HG02885 (cell line): ENCODE measurements at regions not wholly inside any gene's neighbourhood (a gene's known extent, or its start where the extent isn't known, plus 50 kb on each side); places are given as distances from the start of the nearest gene placed in this dataset.

Source experiments
- ATAC-seq: cut with Tn5 transposase; IDR thresholded peaks from one replicate; pipeline ENCODE4 v1.9.1; 2021; ENCODE audit warnings: mild to moderate bottlenecking; ENCODE audit not compliant: unreplicated experiment, poor library complexity

- ATAC-seq = no peak
These were observed 195.5 kb downstream of the HAPSTR1 start for GRCh38 chr16:9286930-9287329.

- no peak for ATAC-seq
These were observed 204.8 kb downstream of the HAPSTR1 start for GRCh38 chr16:9296271-9296590.

- no peak for ATAC-seq
These were observed 206.1 kb downstream of the HAPSTR1 start for GRCh38 chr16:9297437-9298113.

- no peak for ATAC-seq
These were observed 208.8 kb downstream of the HAPSTR1 start for GRCh38 chr16:9300252-9300651.

- no peak for ATAC-seq
These were observed 210.6 kb downstream of the HAPSTR1 start for GRCh38 chr16:9302072-9302471.

DNA sequence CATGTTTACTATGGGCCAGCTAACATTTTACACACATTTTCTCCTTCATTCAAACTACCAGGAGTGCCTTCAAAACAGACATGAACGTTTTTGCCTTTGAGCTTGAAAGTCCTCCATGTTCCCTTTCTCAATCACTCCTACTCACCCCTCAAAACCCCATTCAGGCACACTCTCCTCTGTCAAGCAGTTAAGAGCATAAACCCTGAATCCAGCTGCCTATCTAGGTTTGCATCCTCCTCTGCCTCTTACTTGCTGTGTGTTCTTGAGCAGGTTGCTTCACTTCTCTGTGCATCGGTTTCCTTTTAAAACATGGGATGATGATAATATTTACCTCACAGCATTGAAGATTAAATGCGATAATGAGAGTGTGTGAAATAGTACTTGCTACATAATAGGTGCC, 215.3 kb downstream of the HAPSTR1 start:
- no peak for ATAC-seq

- ATAC-seq = no peak
These were observed 216.0 kb downstream of the HAPSTR1 start for GRCh38 chr16:9307446-9307845.

- ATAC-seq = no peak
These were observed 216.9 kb downstream of the HAPSTR1 start for GRCh38 chr16:9308356-9308801.

DNA sequence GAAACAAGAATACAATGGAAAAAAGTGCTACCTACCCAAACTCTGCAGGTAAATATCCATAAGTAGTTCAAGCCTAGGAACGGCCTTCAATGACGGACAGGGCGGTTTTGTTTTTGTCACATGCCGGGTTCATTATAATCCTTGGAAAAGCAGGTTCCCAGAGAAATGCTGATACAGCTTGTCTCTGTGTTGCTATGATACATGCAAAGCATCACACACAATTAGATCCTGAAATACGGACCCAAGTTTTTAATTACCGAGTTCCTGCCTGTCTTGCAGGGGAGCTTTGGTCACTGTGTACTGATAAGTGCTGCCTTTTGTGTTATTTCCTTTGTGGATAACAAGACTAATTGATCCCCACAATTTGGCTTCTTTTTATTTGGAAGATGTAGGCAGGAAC, 217.4 kb downstream of the HAPSTR1 start:
- no peak for ATAC-seq

DNA sequence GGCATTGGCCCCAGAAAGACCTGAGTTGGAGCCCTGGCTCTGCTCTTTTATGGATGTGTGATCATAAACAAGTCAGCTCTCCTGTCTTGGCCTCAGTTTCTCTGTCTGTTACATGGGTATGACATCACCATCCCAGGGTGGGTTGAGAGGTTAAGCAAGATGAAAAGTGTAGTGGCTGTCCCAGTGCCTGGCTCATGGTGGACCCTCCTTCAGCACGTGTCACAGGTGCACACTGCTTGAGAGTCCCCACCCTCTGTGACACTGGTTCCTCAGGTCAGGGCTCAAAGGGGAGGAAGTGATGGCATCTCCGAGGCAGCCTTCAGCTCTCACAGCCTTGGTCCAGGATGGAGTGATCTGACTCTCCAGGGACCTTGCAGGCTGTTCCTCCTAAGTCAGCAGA, 218.4 kb downstream of the HAPSTR1 start:
- ATAC-seq = no peak

DNA sequence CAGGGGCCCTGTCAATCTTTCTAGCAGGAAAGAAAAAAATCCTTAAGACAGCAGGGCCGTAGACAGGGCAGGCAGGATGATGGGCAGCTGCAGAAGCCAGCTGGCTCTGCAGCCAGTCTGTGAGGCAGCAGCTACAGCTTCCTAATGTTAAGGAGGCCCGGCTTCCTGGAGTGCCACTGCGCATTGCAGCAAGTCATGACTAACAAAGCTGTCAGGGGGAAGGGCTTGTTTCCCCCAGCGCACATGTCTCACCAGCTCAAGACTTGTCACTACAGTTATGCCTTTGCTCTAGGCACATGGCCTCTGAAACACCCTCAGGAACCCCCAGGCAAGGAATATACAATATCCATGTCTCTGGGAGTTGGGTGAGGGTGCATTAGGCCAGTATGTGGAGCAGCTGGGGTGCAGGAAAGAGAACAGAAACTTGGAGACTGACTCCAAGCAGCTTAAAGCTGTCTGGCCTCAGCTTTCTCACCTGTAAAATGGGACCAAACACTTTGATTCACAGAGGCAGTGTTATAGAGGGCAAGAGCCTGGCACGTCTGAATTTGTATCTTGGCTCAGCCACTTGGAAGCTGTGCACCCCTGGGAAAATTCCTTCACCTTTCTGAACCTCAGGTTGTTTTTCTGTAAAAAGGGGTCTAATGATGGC, 220.0 kb downstream of the HAPSTR1 start:
- ATAC-seq = no peak

GRCh38 chr16:9316008-9316407, 224.6 kb downstream of the HAPSTR1 start:
- no peak for ATAC-seq

DNA sequence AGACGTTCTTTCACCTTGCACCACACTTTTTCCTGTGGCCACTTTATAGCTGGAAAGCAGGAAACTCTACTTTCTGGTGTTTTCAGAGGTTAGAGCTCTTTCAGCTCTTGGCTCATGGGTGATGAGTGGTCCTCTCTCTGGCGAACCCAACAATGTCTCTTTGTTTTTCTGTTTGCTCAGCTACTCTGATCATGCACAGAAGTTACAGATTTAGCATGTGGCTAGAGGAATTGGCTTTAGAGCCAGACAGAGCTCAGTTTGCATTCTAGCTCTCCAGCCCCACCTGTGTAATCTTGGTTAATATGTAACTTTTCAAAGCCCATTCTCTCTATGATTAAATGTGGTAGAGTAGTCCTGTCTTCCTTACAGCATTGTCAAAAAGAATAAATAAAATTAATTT, 225.2 kb downstream of the HAPSTR1 start:
- no peak for ATAC-seq

GRCh38 chr16:9318764-9319163, 227.3 kb downstream of the HAPSTR1 start:
- no peak for ATAC-seq

- no peak for ATAC-seq
These were observed 231.3 kb downstream of the HAPSTR1 start for GRCh38 chr16:9322769-9323168.

DNA sequence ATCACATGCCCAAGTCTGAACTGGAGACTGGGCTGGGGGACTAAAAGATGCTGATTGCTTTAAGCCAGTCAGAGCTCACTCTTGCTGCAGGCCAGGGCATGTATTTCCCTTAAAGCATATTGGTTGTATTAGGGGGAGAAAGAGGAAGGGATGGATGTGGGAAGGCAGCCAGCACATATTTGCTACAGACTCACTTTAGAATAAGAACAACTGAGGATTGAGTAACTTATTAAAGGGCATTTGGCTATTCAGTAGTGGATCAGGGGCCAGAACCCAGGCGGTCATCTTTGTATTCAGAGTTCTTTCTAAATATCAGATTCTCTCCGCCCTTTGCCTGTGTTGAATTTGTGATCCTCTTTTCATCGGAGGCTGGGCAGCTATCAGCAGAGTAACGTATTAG, 231.7 kb downstream of the HAPSTR1 start:
- no peak for ATAC-seq

DNA sequence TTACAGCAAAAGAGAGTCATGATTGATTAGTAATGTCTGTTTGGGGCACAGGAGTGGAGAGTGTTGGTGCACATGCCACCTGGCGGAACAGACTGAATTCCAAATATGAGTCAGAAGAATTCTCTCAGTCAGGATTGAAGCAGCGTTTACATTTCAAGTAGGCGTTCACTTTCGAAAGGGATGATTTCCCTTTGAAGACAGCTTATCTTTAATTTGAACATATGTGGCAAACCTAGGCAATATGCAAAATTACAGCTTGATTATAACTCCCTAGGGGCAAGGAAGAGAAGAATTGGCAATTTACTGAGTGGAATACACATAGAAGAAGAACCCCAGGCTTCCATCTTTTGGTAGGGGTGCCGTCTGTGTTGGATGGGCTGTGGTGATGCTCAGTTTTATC, 235.8 kb downstream of the HAPSTR1 start:
- no peak for ATAC-seq

- no peak for ATAC-seq
These were observed 237.0 kb downstream of the HAPSTR1 start for GRCh38 chr16:9328411-9328810.

DNA sequence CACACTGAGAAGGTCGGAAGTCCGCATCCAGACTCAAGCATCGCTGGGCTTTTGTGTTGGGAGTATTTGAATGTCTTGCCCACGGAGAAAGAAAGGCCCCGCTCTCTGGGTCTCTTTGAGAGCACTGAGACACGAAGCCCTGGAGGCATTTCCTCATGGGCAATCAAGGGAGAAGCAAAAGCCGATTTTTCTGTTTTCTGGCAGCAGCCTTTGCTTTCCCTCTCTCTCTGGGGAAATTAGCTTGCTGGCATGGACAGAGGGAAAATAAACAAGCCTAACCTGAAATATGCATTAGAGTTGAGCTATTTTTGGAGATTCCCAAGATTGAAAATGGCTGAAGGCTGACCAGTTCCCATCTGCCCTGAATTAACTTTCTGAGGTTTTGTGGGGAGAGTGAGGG, 238.7 kb downstream of the HAPSTR1 start:
- no peak for ATAC-seq

GRCh38 chr16:9331503-9331902, 240.1 kb downstream of the HAPSTR1 start:
- ATAC-seq = no peak

DNA sequence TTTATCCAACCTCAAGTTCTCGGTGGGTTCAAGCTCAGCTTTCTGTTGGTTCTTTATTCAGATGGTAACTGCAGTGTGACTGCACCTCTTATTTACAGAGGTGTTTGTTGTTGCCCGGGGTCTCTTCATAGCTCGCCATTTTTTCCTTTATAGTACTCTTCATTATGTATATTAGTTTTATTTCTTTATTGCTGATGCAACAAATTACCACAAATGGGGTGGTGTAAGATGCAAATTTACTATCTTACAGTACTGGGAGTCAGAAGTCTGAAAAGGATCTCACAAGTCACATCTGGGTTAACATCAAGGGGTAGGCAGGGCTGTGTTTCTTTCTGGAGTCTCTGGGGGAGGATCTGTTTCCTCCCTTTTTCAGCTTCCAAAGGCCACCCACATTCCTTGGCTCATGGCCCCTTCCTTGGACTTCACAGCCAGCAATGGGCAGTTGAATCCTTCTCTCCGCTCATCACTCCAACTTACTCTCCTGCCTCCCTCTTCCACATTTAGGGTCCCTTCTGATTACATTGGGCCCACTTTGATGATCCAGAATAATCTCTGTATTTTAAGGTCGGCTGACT, 241.2 kb downstream of the HAPSTR1 start:
- ATAC-seq = no peak

- no peak for ATAC-seq
These were observed 242.0 kb downstream of the HAPSTR1 start for GRCh38 chr16:9333469-9333868.
